ENCODE measurements at regions not wholly inside any gene's neighbourhood (a gene's known extent, or its start where the extent isn't known, plus 50 kb on each side); places are given as distances from the start of the nearest gene placed in this dataset.

DNA sequence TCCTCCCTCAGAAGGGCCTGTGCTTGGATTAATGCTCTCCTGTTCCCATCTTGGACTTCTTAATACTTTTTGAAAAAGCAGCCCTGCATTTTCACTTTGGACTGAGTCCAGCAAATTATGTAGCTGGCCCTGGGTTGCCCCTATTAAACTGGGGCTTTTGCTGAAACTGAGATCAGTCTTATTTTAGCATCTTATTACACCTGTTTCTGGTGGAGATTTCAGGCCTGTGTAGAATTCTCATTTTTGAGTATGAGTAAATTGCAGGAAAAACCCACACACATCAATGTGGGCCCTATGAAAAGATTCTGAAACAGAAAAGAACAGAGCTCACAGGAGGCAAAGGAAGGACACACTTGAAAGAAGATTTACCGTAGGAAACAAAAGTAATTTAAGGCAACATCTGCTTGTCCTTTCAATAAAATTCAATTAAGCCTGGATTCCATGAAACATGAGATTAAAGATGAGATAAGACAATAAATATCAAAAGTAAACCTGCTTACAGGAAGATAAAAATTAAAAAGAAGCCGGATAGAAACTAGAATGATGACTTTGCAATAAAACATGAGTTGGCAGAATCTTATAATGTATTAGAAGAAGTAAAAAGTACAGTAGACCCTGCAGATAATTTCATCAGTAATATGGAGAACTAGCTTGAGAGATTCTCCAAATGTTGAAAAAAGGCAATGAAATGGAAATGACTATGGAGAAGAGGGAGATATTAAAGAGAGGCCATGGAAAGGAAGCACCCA is 90.7 kb upstream of the GCFC2 start:
- TF ChIP-seq, protein P1, sequence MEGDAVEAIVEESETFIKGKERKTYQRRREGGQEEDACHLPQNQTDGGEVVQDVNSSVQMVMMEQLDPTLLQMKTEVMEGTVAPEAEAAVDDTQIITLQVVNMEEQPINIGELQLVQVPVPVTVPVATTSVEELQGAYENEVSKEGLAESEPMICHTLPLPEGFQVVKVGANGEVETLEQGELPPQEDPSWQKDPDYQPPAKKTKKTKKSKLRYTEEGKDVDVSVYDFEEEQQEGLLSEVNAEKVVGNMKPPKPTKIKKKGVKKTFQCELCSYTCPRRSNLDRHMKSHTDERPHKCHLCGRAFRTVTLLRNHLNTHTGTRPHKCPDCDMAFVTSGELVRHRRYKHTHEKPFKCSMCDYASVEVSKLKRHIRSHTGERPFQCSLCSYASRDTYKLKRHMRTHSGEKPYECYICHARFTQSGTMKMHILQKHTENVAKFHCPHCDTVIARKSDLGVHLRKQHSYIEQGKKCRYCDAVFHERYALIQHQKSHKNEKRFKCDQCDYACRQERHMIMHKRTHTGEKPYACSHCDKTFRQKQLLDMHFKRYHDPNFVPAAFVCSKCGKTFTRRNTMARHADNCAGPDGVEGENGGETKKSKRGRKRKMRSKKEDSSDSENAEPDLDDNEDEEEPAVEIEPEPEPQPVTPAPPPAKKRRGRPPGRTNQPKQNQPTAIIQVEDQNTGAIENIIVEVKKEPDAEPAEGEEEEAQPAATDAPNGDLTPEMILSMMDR (IDR thresholded peaks at IDR 0.05): no peak
- Histone ChIP-seq H3K27me3 (ENCODE audit: control insufficient read depth in 1 of 2, insufficient read depth in 2 of 2, low read length in 2 of 2) (peaks cover 0 to 2% of the 10 kb centered on the region in 2 experiments), H3K36me3 (ENCODE audit: insufficient read depth, low read length) (no peaks in the 10 kb centered on the region), H3K4me3 (ENCODE audit: low read length) (no peak overlapping the region), H3K27ac (ENCODE audit: low read depth in 1 of 2, low read length in 2 of 2) (no peak overlapping the region), H3K4me1 (ENCODE audit: insufficient read depth, low read length) (no peaks in the 10 kb centered on the region), H3K9me3 (ENCODE audit: control insufficient read depth in 1 of 2, insufficient read depth in 1 of 2, low read length in 2 of 2) (no peaks in the 10 kb centered on the region)
- POLR2A ChIA-PET: no interaction called here
- Mint-ChIP-seq H3K27ac (no peak overlapping the region), H3K9me3 (no peaks in the 10 kb centered on the region), H3K27me3 (peaks cover 7% of the 10 kb centered on the region), H3K4me3 (no peak overlapping the region), H3K36me3 (ENCODE audit: low read depth) (no peaks in the 10 kb centered on the region), H3K4me1 (ENCODE audit: low read depth) (no peaks in the 10 kb centered on the region)
- intact Hi-C loops (cut with DNase I, micrococcal nuclease): no loop called here
- no peak for DNase-seq
- CTCF ChIA-PET: interaction anchor here (0.6 kb wide), 1 partner anchor 19 kb away, joined by 3 read pairs; no protein-coding TSS in a partner anchor
- ATAC-seq (ENCODE audit: poor library complexity): no peak

DNA sequence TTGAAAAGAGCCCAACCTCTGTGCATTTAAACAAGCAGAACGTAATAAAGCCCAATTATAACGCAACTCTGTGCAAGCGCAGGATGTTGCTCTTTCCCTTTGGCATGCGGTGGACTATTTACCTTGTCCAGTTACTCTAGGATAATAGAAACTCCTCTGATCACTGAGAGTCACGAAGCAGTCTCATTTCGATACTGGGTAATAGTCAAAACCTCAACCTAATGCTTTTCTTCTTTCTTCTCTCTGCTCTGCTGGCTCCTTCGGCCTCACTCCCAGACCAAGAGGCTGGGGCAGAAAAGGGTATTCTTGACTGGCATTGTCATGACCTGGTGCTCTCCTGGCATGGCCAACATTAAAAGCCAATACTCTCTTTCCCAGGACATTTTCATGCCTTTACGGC is 89.7 kb upstream of the GCFC2 start:
- CTCF ChIA-PET: no interaction called here
- ATAC-seq (ENCODE audit: poor library complexity): no peak
- H3K4me1 ChIP-seq (ENCODE audit: insufficient read depth, low read length): no peaks in the 10 kb centered on the region

DNA sequence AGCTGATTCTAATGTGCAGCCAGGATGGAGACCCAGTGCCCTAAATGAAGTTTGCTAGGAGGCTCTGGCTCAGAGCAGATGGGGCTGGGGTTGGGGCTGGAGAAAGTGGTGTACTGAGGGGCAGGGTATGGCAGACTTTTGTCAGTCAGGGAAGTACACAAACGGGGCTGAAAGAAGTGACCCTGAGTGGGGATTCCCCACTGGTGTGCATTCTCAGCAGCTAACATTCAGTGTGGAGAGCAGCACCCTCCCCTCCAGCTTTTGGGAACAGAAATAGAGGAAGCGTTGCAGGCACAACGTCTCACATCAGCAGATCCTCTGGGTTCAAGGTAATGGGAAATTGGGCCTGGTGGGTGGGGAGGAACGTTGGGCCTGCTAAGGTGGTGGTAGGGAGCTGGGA is 89.1 kb upstream of the GCFC2 start:
- Mint-ChIP-seq H3K4me1 (ENCODE audit: low read depth) (no peaks in the 10 kb centered on the region), H3K36me3 (ENCODE audit: low read depth) (no peaks in the 10 kb centered on the region), H3K27ac (no peak overlapping the region), H3K4me3 (no peak overlapping the region), H3K27me3 (peaks cover 4% of the 10 kb centered on the region), H3K9me3 (no peaks in the 10 kb centered on the region)
- ATAC-seq (ENCODE audit: poor library complexity): no peak
- no peak for DNase-seq
- Histone ChIP-seq H3K36me3 (ENCODE audit: insufficient read depth, low read length) (no peaks in the 10 kb centered on the region), H3K27me3 (ENCODE audit: control insufficient read depth in 1 of 2, insufficient read depth in 2 of 2, low read length in 2 of 2) (peaks cover 0 to 2% of the 10 kb centered on the region in 2 experiments), H3K27ac (ENCODE audit: low read depth in 1 of 2, low read length in 2 of 2) (no peak overlapping the region), H3K9me3 (ENCODE audit: control insufficient read depth in 1 of 2, insufficient read depth in 1 of 2, low read length in 2 of 2) (no peaks in the 10 kb centered on the region), H3K4me1 (ENCODE audit: insufficient read depth, low read length) (no peaks in the 10 kb centered on the region), H3K4me3 (ENCODE audit: low read length) (no peak overlapping the region)
- CTCF ChIA-PET: no interaction called here
- TF ChIP-seq, protein P1 (IDR thresholded peaks at IDR 0.05): no peak
- POLR2A ChIA-PET: no interaction called here
- intact Hi-C loops (cut with DNase I, micrococcal nuclease): no loop called here

More for the DNA sequence above, 89.7 kb upstream of the GCFC2 start:
- Histone ChIP-seq H3K27me3 (ENCODE audit: control insufficient read depth in 1 of 2, insufficient read depth in 2 of 2, low read length in 2 of 2) (peaks cover 0 to 2% of the 10 kb centered on the region in 2 experiments), H3K36me3 (ENCODE audit: insufficient read depth, low read length) (no peaks in the 10 kb centered on the region), H3K27ac (ENCODE audit: low read depth in 1 of 2, low read length in 2 of 2) (no peak overlapping the region), H3K4me3 (ENCODE audit: low read length) (no peak overlapping the region), H3K9me3 (ENCODE audit: control insufficient read depth in 1 of 2, insufficient read depth in 1 of 2, low read length in 2 of 2) (no peaks in the 10 kb centered on the region)
- POLR2A ChIA-PET: no interaction called here
- no peaks in the 10 kb centered on the region for H3K4me1 Mint-ChIP-seq (ENCODE audit: low read depth)
- no peak for DNase-seq
- H3K27me3 Mint-ChIP-seq: peaks cover 7% of the 10 kb centered on the region
- no peaks in the 10 kb centered on the region for H3K9me3 Mint-ChIP-seq
- TF ChIP-seq, protein P1 (IDR thresholded peaks at IDR 0.05): no peak
- H3K4me3 Mint-ChIP-seq: no peak overlapping the region
- H3K27ac Mint-ChIP-seq: no peak overlapping the region
- no peaks in the 10 kb centered on the region for H3K36me3 Mint-ChIP-seq (ENCODE audit: low read depth)
- intact Hi-C loops (cut with DNase I, micrococcal nuclease): no loop called here
